Right renal pelvis (tissue), 4 donors: ENCODE measurements at regions not wholly inside any gene's neighbourhood (a gene's known extent, or its start where the extent isn't known, plus 50 kb on each side); places are given as distances from the start of the nearest gene placed in this dataset.
"Not testable (repeated sequence)": the region's sequence is repeated elsewhere in the genome, so short reads cannot be mapped to it uniquely, and the experiment has no call there.

Experiments
- DNase-seq, 4 donors: peaks; one replicate each; pipeline ENCODE4 v3.0.0-alpha.2; 2013; ENCODE audit warnings: low read depth in 4 of 4, low spot score in 3 of 4, missing footprints in 1 of 4

DNA sequence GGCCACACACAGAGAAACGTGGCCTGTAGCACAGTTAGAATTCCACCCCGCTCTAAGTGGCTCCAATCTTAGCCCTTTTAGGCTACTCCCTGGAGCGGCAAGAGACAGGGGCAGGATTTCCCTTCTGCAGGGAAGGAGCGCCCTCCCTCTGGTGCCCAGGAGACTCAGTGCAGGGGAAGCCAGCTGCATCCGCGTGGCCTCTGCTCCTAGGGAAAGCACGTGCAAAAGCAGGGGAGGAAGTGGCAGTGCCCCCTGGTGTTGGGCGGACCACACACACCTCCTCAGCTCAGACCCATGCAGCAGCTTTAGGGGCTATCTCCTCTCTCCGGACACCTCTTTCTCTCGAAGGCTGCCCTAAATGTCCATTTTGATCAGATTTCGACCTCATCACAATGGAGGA lies 50.0 kb downstream of the SPRING1 start:
- DNase-seq = no peak

DNA sequence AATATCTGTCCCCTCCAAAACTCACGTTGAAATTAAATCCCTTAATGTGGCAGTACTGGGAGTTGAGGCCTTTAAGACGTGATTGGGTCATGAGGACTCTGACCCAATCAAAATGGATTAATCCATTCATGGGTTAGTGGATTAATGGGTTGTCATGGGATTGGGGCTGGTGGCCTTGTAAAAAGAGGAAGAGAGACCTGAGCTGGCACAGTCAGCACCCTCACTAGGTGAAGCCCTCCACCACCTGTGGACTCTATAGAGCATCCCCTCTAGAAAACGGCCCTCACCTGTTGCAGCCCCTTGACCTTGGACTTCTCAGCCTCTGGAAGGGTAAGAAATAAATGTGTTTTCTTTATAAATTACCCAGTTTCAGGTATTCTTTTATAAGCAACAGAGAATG lies 53.0 kb downstream of the SPRING1 start:
- no peak for DNase-seq

DNA sequence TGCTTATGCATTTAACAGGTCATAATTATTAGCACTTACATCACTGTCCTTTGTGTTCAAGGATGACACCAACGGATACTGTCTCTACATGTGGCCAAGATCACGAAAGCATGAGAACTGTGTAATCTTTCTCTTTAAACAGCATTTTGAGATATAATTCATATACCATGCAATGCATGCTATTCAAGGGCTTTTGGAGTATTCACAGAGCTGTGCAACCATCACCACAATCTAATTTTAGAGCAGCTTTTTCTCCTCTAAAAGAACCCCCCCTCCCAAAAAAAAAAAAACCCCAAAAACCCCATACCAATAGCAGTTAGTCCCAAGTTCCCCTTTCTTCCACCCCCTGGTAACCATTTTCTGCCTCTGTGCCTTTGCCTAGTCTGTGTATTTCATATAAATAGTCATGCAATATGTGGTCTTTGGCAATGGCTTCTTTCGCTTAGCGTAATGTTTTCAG lies 60.6 kb downstream of the SPRING1 start:
- DNase-seq = no peak

DNA sequence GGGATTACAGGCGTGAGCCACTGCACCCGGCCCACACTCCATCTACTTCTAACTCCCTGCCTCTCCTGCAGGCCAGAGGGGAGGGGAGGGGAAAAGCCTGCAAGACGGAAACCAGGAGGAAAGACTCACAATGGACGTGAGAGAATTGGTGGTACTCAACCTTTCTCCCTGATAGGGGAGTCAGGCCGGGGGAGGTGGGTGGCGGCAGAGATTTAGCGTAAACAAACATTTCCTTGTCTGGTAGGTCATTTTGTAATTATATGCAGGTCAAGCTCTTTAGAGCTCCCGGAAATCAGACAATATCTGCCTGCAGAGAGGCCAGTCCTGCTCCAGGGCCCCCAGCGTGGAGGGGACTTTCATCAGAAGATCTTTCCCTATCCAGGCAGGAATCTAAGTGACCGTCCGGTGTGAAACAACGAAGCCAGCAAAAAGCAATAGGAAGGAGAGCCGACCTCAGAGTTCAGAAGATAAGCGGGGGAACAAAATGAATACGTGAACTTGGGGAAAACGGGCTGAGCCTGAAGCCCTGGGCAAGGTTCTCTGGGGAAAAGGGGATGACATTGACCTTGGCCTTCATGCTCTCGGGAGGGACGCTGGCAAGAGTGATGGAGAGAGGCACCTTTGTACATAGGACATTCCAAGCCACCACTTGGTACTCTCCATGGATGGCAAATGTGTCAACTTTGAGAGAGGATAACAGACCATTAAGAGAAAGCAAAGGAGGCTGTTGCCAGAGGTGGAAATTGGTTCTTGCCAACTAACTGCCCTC lies 62.3 kb downstream of the SPRING1 start:
- DNase-seq = no peak

DNA sequence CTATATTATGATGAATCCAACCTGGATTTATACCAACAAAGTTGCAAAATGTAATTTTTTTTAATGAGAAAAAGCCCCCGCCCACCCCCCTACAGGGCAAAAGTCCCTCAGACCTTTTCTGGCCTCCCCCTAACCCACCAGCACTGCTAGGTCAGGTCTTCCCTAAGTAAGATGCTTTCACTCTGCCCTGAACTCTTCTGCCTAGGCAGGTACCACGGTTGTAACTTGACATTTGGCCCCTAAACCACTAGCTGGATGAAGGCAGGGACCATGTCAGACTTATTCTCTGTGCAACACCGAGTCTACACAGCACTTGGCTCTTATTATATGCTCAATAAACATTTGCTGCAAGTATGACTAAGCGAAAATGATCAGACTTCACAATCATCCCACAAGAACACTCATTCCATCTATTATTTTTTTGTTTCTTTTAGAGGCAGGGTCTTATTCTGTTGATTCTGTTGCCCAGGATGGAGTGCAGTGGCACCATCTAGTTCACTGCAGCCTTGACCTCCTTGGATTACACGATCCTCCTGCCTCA lies 63.2 kb downstream of the SPRING1 start:
- no peak for DNase-seq

DNA sequence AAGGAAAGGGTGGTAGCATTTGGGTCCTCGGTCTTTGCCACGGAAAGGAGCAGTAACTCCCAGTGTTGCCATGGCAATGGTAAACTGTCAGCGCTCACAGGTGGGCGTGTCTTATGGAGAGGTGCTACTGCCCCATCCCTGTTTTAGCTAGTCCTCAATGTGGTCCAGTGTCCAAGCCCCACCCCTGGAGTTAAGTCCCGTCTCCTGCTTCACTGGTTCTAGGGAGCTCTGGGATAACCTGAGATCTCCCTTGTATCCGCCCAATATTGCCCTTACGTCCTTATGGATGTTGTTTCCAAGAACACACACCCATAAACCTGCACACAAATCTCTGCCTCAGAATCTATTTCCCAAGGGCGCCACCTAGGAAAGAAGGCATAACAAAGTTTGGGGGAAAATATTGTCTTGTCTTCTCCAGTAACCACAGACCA lies 64.2 kb downstream of the SPRING1 start:
- no peak for DNase-seq

DNA sequence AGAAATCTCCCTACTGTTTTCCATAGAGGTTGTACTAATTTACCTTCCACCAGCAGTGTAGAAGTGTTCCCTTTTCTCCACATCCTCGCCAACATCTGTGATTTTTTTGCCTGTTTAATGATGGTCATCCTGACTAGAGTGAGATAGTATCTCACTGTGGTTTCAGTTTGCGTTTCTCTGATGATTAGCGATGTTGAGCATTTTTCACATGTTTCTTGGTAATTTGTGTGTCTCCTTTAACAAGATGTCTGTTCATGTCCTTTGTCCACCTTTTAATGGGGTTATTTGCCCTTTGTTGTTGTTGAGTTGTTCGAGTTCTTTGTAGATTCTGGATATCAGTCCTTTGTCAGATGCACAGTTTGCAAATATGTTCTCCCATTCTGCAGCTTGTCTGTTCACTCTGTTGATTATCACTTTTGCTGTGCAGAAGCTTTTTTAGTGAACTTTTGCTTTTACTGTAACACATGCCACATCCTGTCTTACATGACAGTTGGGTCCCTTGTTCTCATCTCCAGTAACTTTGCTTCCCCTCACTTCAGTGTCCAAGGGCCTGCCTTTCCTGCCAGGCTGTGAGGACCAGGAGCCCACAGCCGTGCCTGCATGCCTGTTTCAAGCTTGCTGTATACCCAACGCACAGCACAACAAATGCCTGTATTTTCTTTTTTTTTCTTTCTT lies 64.9 kb downstream of the SPRING1 start:
- DNase-seq = no peak

DNA sequence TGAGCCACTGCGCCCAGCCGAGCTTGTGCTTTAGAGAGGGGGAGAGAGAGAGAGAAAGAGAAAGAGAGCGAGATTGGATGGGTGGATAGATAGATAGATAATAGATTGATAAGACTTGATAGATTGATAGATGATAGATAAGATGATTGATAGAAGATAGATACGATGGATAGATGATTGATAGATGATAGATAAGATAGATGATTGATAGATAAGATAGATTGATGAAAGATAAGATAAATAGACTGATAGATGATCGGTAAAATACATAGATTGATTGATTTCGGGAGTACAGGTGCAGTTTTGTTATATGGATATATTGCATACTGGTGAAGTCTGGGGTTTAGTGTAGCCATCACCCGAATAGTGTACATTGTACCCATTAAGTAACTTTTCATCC lies 65.9 kb downstream of the SPRING1 start:
- DNase-seq = no peak

DNA sequence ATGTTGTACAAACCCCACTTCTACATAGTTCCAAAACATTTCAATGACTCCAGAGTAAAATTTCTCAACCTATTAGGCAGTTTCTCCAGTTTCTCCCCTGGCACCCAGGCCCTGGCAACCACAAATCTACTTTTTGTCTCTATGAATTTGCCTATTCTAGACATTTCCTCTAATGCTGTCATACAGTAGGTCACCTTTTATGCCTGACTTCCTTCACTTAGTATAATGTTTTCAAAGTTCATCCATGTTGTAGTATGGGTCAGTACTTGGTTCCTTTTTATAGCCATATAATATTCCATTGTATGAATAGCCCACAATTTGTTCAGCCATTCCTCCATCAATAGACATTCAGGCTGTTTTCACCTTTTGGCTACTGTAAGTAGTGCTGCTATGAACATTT lies 67.0 kb downstream of the SPRING1 start:
- DNase-seq = no peak

DNA sequence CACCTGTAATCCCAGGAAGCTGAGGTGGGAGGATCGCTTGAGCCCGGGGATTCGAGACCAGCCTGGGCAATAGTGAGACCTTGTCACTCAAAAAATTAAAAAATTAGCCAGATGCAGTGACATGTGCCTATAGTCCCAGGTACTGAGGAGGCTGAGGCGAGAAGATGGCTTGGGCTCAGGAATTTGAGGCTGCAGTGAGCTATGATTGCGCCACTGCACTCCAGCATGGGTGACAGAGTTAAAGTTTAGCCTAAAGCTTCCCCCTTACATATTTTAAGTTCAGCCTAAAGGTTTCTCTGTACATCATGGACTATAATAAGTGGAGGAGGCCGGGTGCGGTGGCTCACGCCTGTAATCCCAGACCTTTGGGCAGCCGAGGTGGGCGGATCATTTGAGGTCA lies 70.1 kb downstream of the SPRING1 start:
- no peak for DNase-seq

DNA sequence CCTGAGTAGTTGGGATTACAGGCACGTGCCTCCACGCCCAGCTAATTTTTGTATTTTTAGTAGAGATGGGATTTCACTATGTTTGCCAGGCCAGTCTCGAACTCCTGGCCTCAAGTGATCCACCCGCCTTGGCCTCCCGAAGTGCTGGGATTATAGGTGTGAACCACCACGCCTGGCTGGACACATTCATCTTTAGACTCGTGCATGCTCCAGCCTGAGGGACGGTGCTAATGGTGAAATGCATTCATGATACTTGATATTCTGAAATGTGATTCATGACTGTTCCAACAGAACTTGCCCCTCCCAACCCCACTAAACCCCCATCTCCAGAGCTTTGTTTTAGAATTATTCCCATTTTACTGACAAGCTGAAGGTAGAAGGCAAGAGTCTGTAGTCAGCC lies 71.0 kb downstream of the SPRING1 start:
- DNase-seq = not testable (repeated sequence)

DNA sequence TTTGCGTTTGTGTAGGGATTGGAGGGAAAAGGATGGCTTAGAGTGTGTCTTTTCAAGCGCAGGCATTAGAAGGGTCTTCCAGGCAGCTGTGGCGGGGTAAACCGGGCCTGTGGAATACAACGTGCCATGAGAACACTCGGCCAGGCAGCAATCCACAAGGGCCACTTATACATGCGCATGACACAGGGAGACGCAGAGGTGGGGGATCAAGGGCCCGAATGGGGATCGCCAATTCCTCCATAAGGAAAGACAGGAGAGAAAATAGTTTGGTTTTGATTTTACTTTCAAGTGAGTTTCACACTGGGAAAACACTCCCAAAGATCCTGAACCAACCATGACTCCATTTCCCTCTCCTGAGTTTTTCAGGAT lies 71.6 kb downstream of the SPRING1 start:
- no peak for DNase-seq

DNA sequence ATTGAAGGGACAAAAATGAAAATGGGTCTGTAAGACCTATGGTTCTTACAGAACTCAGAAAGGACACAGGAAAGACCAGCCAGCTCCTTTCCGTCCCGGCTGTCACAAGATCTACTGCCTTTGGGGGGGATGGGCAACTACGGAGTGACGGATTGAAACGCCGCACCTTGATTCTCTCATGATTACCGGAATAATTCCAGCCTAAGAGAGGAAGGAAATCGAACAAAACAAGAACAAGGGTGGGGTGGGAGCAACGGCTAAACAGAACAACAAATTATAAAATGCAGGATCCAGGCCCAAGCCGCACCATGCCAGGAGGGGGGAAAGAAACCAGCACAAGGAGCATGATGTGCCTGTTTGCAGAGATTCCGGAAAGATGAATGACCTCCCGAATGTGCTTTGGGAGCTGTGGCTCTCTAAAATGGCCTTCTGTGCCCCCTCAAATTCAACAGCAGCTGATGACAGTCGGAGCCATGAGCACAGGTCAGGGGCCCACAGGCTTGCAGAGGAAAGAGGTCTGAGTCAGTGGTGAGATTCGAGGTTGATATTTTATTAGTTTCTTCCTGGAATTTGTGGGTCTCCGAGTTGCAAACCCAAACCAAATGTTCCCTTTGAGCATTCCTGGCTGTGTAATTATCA lies 72.1 kb downstream of the SPRING1 start:
- no peak for DNase-seq

DNA sequence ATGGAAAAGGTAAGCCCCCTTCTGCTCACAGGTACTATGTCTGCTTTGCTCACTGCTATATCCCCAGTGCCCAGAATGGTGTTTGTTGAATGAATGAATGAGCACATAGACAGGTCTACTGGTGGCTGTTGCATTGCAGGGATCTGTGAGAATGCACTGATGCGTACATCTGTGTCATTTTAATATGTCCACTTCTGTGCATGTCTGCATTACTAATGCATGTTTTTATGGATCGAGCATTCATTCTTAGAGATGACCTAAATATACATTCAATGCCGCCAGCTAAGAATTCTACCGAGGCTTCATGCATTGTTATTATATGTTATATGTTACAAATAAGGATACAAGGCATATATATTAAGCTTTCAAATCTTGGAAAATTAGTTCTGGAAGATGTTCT lies 73.8 kb downstream of the SPRING1 start:
- no peak for DNase-seq

DNA sequence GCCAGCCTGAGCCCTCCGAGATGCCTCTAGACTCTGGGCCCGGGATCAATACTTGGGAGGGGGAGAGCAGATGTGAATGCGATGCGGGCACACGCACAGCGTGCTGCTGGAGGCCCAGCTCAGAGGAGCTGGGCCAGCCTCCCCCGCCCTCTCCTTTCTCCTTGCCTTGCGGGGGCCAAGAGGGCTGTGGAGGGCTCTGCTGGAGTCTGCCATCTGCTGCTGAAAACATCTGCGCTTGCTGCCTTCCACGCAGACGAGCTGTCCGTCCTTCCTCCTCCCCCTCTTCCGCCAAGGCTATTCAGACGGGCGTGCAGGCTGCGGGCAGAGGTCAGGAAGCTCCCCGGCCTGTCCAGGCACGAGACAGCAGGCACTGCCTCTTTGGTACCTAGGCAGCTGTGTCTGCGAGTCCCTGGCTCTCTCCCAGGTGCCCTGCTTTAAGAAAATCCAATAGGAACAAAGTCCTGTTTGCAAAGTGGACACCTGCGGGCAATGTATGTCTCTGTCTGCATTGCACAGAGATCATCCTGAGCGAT lies 75.2 kb downstream of the SPRING1 start:
- DNase-seq = no peak

DNA sequence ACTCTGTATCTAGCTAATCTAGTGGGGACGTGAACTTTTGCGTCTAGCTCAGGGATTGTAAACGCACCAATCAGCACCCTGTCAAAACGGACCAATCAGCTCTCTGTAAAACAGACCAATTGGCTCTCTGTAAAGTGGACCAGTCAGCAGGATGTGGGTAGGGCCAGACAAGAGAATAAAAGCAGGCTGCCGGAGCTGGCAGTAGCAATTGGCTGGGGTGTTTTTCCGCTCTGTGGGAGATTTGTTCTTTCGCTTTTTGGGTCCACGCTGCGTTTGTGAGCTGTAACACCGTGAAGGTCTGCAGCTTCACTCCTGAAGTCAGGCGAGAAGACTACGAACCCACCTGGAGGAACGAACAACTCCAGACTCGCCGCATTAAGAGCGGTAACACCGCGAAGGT lies 76.5 kb downstream of the SPRING1 start:
- DNase-seq = no peak

DNA sequence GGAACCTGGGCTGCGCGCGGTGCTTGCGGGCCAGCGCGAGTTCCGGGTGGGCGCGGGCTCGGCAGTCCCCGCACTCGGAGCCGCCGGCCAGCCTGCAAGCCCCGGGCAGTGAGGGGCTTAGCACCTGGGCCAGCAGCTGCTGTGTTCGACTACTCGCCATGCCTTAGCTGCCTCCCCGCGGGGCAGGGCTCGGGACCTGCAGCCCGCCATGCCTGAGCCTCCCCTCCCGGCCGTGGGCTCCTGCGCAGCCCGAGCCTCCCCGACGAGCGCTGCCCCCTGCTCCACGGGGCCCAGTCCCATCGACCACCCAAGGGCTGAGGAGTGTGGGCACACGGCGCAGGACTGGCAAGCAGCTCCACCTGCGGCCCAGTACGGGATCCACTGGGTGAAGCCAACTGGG lies 77.1 kb downstream of the SPRING1 start:
- not testable (repeated sequence) for DNase-seq

DNA sequence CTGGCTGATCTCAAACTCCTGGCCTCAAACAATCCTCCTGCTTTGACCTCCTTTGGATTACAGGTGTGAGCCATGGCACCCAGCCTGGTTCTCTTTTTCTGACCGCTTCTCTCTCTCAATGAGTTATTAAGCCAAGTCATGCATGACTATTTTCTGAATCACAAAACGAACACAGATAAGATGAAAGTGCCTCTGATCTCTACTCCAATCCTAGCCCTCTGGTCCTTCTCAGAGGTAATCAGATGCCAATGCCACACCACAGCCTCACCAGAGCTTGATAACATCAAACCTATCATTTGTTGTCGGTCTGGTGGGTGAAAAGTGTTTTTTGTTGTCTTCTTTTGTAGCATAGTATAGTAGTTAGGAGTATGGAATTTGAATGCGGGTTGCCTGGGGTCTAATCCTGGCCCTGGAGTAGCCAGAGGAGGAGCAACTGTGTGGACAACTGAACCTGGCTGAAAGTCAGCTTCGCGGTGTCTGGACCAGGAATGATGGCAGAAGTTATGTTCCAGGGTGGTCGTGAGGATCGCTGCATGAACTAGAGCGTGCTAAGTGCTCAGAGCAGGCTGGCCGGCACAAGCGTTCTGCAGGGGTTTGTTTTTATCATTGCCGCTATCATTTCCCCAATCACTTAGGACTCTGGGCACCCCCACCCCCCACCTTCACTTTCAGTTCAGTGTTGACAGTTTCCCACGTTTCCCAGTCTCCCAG lies 77.9 kb downstream of the SPRING1 start:
- DNase-seq = no peak

DNA sequence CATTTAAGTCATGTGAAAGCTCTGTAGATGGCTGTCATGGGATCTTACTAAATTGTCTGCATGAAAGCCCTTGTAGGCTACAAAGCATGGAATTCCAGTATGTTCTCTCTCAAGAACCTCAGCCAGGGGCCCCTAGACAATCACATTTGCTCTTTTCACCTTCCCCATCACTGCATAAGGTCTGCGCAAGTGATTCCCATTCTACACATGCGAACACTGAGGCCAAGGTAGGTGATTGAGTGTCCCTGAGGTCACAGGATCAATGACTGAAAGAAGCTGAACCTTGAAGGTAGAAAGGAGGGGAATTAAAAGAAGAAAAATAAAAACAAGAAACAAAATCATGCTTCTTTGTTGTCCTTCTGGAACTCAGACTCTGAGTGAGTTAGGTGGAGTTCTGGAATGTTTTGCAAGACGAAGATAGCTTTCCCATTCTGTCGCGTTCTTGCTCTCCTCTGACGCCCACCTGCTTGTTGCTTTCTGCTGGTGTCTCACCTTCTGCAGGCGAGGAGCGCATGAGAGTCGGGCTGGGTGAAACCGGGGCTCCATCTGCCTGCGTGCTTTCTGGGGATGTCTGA lies 79.9 kb downstream of the SPRING1 start:
- DNase-seq = no peak

DNA sequence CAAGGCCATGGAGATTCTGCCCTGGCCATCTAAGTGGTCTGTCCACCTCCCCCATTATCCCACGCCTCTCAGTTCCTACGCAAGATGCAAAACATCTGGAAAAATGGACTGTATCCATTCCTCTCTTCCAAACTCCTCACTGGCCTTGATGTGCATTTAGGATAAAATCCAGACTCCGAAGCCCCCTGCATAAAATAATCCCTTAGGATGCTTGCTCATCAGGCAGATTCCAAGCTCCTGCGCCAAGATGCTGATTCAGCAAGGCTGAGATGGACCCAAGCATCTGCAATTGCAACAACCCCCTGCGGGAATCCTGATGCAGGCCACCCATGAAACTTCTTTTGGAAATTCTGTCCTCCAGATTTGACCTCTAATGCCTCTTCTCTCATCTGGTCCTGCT lies 81.6 kb downstream of the SPRING1 start:
- DNase-seq = no peak
